Activated CD4-positive, alpha-beta memory T cell treated with anti-CD3 and anti-CD28 coated beads for 36 hours (primary cell): ENCODE measurements at regions not wholly inside any gene's neighbourhood (a gene's known extent, or its start where the extent isn't known, plus 50 kb on each side); places are given as distances from the start of the nearest gene placed in this dataset.

Experiments
- CTCF ChIA-PET: fragments of 350-600 bp; sonication (Branson Sonifier 250); formaldehyde crosslinking; loops from one replicate; lab custom pipeline; 2021; ENCODE audit warnings: antibody characterized with exemption, inconsistent platforms; lab: Charles Lee
- POLR2A ChIA-PET: fragments of 350-600 bp; sonication (Branson Sonifier 250); formaldehyde crosslinking; loops from one replicate; lab custom pipeline; 2021; ENCODE audit warnings: antibody characterized with exemption; lab: Charles Lee
- DNase-seq: peaks from one replicate; pipeline ENCODE4 v3.0.0-alpha.2; 2020
- H3K27ac Mint-ChIP-seq: one replicate; pipeline ENCODE4 v1.8.0; 2021; ENCODE audit warnings: mixed read lengths
- H3K27me3 Mint-ChIP-seq: one replicate; pipeline ENCODE4 v1.8.0; 2021; ENCODE audit warnings: mixed read lengths
- H3K36me3 Mint-ChIP-seq: one replicate; pipeline ENCODE4 v1.8.0; 2021; ENCODE audit warnings: mixed read lengths
- H3K4me1 Mint-ChIP-seq: one replicate; pipeline ENCODE4 v1.8.0; 2021; ENCODE audit warnings: low read depth, mixed read lengths
- H3K4me3 Mint-ChIP-seq: one replicate; pipeline ENCODE4 v1.8.0; 2021; ENCODE audit warnings: mild to moderate bottlenecking, mixed read lengths
- H3K9me3 Mint-ChIP-seq: one replicate; pipeline ENCODE4 v1.8.0; 2021; ENCODE audit warnings: mixed read lengths
- intact Hi-C: fragments of 100-400 bp; cut with micrococcal nuclease; formaldehyde crosslinking; loops from one replicate; pipeline ENCODE4 v1.15.1; 2023

GRCh38 chr2:60603533-60604190 lies 50.2 kb upstream of the BCL11A start:
- peaks cover 3% of the 10 kb centered on the region for H3K9me3 Mint-ChIP-seq
- peaks cover 12% of the 10 kb centered on the region for H3K27me3 Mint-ChIP-seq
- ChIA-PET CTCF (no interaction called here), POLR2A (no interaction called here)
- no peaks in the 10 kb centered on the region for H3K4me1 Mint-ChIP-seq
- no peak overlapping the region for H3K4me3 Mint-ChIP-seq
- no peak for DNase-seq
- no peaks in the 10 kb centered on the region for H3K36me3 Mint-ChIP-seq
- no peak overlapping the region for H3K27ac Mint-ChIP-seq
- intact Hi-C loops, result no loop called here

GRCh38 chr2:60604486-60605064 lies 51.1 kb upstream of the BCL11A start:
- H3K36me3 Mint-ChIP-seq, result no peaks in the 10 kb centered on the region
- DNase-seq, result no peak
- intact Hi-C loops, result no loop called here
- no peaks in the 10 kb centered on the region for H3K4me1 Mint-ChIP-seq
- H3K27me3 Mint-ChIP-seq, result peaks cover 12% of the 10 kb centered on the region
- no peak overlapping the region for H3K27ac Mint-ChIP-seq
- peaks cover 3% of the 10 kb centered on the region for H3K9me3 Mint-ChIP-seq
- CTCF ChIA-PET, result no interaction called here
- no peak overlapping the region for H3K4me3 Mint-ChIP-seq
- POLR2A ChIA-PET, result no interaction called here

- no peak for DNase-seq
- ChIA-PET POLR2A (no interaction called here), CTCF (interaction anchor here (1.1 kb wide), 1 partner anchor 69 kb away, joined by 5 read pairs; no protein-coding TSS in a partner anchor)
- H3K27me3 Mint-ChIP-seq, result peaks cover 11% of the 10 kb centered on the region
- intact Hi-C loops, result no loop called here
- no peaks in the 10 kb centered on the region for H3K4me1 Mint-ChIP-seq
- H3K4me3 Mint-ChIP-seq, result no peak overlapping the region
- no peaks in the 10 kb centered on the region for H3K36me3 Mint-ChIP-seq
- no peaks in the 10 kb centered on the region for H3K9me3 Mint-ChIP-seq
- no peak overlapping the region for H3K27ac Mint-ChIP-seq
Observed at GRCh38 chr2:60605866-60606265, 52.4 kb upstream of the BCL11A start.

- intact Hi-C loops, result no loop called here
- ChIA-PET POLR2A (no interaction called here), CTCF (no interaction called here)
- Mint-ChIP-seq H3K9me3 (no peaks in the 10 kb centered on the region), H3K4me3 (no peak overlapping the region), H3K27me3 (peaks cover 11% of the 10 kb centered on the region), H3K27ac (no peak overlapping the region), H3K36me3 (no peaks in the 10 kb centered on the region), H3K4me1 (no peaks in the 10 kb centered on the region)
- no peak for DNase-seq
Observed at GRCh38 chr2:60608679-60609078, 55.2 kb upstream of the BCL11A start.

- Mint-ChIP-seq H3K27ac (no peak overlapping the region), H3K4me3 (no peak overlapping the region), H3K36me3 (no peaks in the 10 kb centered on the region), H3K9me3 (no peaks in the 10 kb centered on the region), H3K4me1 (no peaks in the 10 kb centered on the region), H3K27me3 (peaks cover 6% of the 10 kb centered on the region)
- DNase-seq, result no peak
- POLR2A ChIA-PET, result no interaction called here
- intact Hi-C loops, result no loop called here
- CTCF ChIA-PET, result interaction anchor here (2.0 kb wide), 1 partner anchor 30 kb away, joined by 6 read pairs; no protein-coding TSS in a partner anchor
Observed at GRCh38 chr2:60612033-60612432, 58.6 kb upstream of the BCL11A start.

GRCh38 chr2:60614319-60614718 lies 60.9 kb upstream of the BCL11A start:
- Mint-ChIP-seq H3K27ac (no peak overlapping the region), H3K4me1 (no peaks in the 10 kb centered on the region), H3K4me3 (no peak overlapping the region), H3K9me3 (no peaks in the 10 kb centered on the region), H3K27me3 (peaks cover 8% of the 10 kb centered on the region), H3K36me3 (no peaks in the 10 kb centered on the region)
- ChIA-PET CTCF (no interaction called here), POLR2A (no interaction called here)
- no peak for DNase-seq
- intact Hi-C loops, result no loop called here

GRCh38 chr2:60621688-60622429 lies 68.4 kb upstream of the BCL11A start:
- H3K27ac Mint-ChIP-seq, result no peak overlapping the region
- intact Hi-C loops, result no loop called here
- POLR2A ChIA-PET, result no interaction called here
- no peaks in the 10 kb centered on the region for H3K36me3 Mint-ChIP-seq
- H3K27me3 Mint-ChIP-seq, result peaks cover 11% of the 10 kb centered on the region
- no peaks in the 10 kb centered on the region for H3K9me3 Mint-ChIP-seq
- H3K4me1 Mint-ChIP-seq, result no peaks in the 10 kb centered on the region
- no peak overlapping the region for H3K4me3 Mint-ChIP-seq
- CTCF ChIA-PET, result no interaction called here
- no peak for DNase-seq

- no peaks in the 10 kb centered on the region for H3K9me3 Mint-ChIP-seq
- H3K27ac Mint-ChIP-seq, result no peak overlapping the region
- intact Hi-C loops, result no loop called here
- no peak overlapping the region for H3K4me3 Mint-ChIP-seq
- H3K36me3 Mint-ChIP-seq, result no peaks in the 10 kb centered on the region
- no peaks in the 10 kb centered on the region for H3K4me1 Mint-ChIP-seq
- CTCF ChIA-PET, result no interaction called here
- POLR2A ChIA-PET, result no interaction called here
- peaks cover 14% of the 10 kb centered on the region for H3K27me3 Mint-ChIP-seq
- no peak for DNase-seq
Observed at GRCh38 chr2:60623040-60623439, 69.6 kb upstream of the BCL11A start.

GRCh38 chr2:60627412-60627811 lies 74.0 kb upstream of the BCL11A start:
- Mint-ChIP-seq H3K4me3 (no peak overlapping the region), H3K27ac (no peak overlapping the region), H3K9me3 (no peaks in the 10 kb centered on the region), H3K4me1 (no peaks in the 10 kb centered on the region), H3K27me3 (peaks cover 11% of the 10 kb centered on the region), H3K36me3 (no peaks in the 10 kb centered on the region)
- ChIA-PET POLR2A (no interaction called here), CTCF (no interaction called here)
- intact Hi-C loops, result no loop called here
- DNase-seq, result no peak

GRCh38 chr2:60628026-60628425 lies 74.6 kb upstream of the BCL11A start:
- Mint-ChIP-seq H3K27ac (no peak overlapping the region), H3K9me3 (no peaks in the 10 kb centered on the region), H3K36me3 (no peaks in the 10 kb centered on the region), H3K4me3 (no peak overlapping the region), H3K27me3 (peaks cover 11% of the 10 kb centered on the region), H3K4me1 (no peaks in the 10 kb centered on the region)
- CTCF ChIA-PET, result interaction anchor here (1.1 kb wide), 1 partner anchor 46 kb away, joined by 6 read pairs; no protein-coding TSS in a partner anchor
- no peak for DNase-seq
- POLR2A ChIA-PET, result no interaction called here
- intact Hi-C loops, result no loop called here

GRCh38 chr2:60628615-60629304 lies 75.3 kb upstream of the BCL11A start:
- Mint-ChIP-seq H3K4me3 (no peak overlapping the region), H3K4me1 (no peaks in the 10 kb centered on the region), H3K27me3 (peaks cover 11% of the 10 kb centered on the region), H3K9me3 (no peaks in the 10 kb centered on the region), H3K27ac (no peak overlapping the region), H3K36me3 (no peaks in the 10 kb centered on the region)
- POLR2A ChIA-PET, result no interaction called here
- intact Hi-C loops, result no loop called here
- no peak for DNase-seq
- CTCF ChIA-PET, result interaction anchor here (0.7 to 1.1 kb wide), 2 partner anchors 12 to 47 kb away, joined by 4 to 6 read pairs; no protein-coding TSS in a partner anchor

GRCh38 chr2:60629305-60629662 lies 75.8 kb upstream of the BCL11A start:
- DNase-seq, result no peak
- Mint-ChIP-seq H3K9me3 (no peaks in the 10 kb centered on the region), H3K36me3 (no peaks in the 10 kb centered on the region), H3K4me3 (no peak overlapping the region), H3K27me3 (peaks cover 11% of the 10 kb centered on the region), H3K27ac (no peak overlapping the region), H3K4me1 (no peaks in the 10 kb centered on the region)
- intact Hi-C loops, result no loop called here
- ChIA-PET POLR2A (no interaction called here), CTCF (interaction anchor here (0.7 kb wide), 1 partner anchor 11 kb away, joined by 4 read pairs; no protein-coding TSS in a partner anchor)
